ENCODE measurements at regions not wholly inside any gene's neighbourhood (a gene's known extent, or its start where the extent isn't known, plus 50 kb on each side); places are given as distances from the start of the nearest gene placed in this dataset.

- Histone ChIP-seq H3K4me3 (ENCODE audit: insufficient read depth, low read length, poor library complexity, severe bottlenecking) (no peak overlapping the region), H3K4me2 (ENCODE audit: low read depth, low read length, poor library complexity, severe bottlenecking) (no peak overlapping the region), H3K27me3 (ENCODE audit: low read length) (no peaks in the 10 kb centered on the region), H3F3A (ENCODE audit: insufficient read depth) (no peaks in the 10 kb centered on the region), H4K20me1 (ENCODE audit: low read depth, low read length) (no peaks in the 10 kb centered on the region), H3K9ac (ENCODE audit: low read length) (no peak overlapping the region), H3K79me2 (ENCODE audit: insufficient read depth, low read length) (no peaks in the 10 kb centered on the region), H3K9me2 (replicated peaks; ENCODE audit: insufficient read depth, low read length) (no peaks in the 10 kb centered on the region), H3K9me3 (ENCODE audit: insufficient read depth, low read length) (no peaks in the 10 kb centered on the region), H2AFZ (ENCODE audit: low read depth, low read length, severe bottlenecking) (no peak overlapping the region), H3K36me3 (ENCODE audit: low read length) (no peaks in the 10 kb centered on the region), H3K27ac (ENCODE audit: low read depth, low read length) (no peak overlapping the region)
- TF ChIP-seq EZH2phosphoT487 (conservative IDR thresholded peaks at IDR 0.05; ENCODE audit: low read length) (no peak), CTCF (IDR thresholded peaks at IDR 0.05; ENCODE audit: insufficient read depth, low read length, poor library complexity, severe bottlenecking) (no peak)
These were observed 209.5 kb downstream of the FNDC1 start for GRCh38 chr6:159378411-159379328.

- Histone ChIP-seq H3K79me2 (ENCODE audit: insufficient read depth, low read length) (no peaks in the 10 kb centered on the region), H3K27ac (ENCODE audit: low read depth, low read length) (no peak overlapping the region), H2AFZ (ENCODE audit: low read depth, low read length, severe bottlenecking) (no peak overlapping the region), H3K36me3 (ENCODE audit: low read length) (no peaks in the 10 kb centered on the region), H3K27me3 (ENCODE audit: low read length) (no peaks in the 10 kb centered on the region), H3K9ac (ENCODE audit: low read length) (no peak overlapping the region), H3K9me2 (replicated peaks; ENCODE audit: insufficient read depth, low read length) (no peaks in the 10 kb centered on the region), H3K4me3 (ENCODE audit: insufficient read depth, low read length, poor library complexity, severe bottlenecking) (no peak overlapping the region), H3K9me3 (ENCODE audit: insufficient read depth, low read length) (no peaks in the 10 kb centered on the region), H3K4me2 (ENCODE audit: low read depth, low read length, poor library complexity, severe bottlenecking) (no peak overlapping the region), H4K20me1 (ENCODE audit: low read depth, low read length) (no peaks in the 10 kb centered on the region), H3F3A (ENCODE audit: insufficient read depth) (no peaks in the 10 kb centered on the region)
- TF ChIP-seq CTCF (IDR thresholded peaks at IDR 0.05; ENCODE audit: insufficient read depth, low read length, poor library complexity, severe bottlenecking) (no peak), EZH2phosphoT487 (conservative IDR thresholded peaks at IDR 0.05; ENCODE audit: low read length) (no peak)
These were observed 207.4 kb downstream of the FNDC1 start for GRCh38 chr6:159376516-159377158.

GRCh38 chr6:159375014-159375413 is 205.8 kb downstream of the FNDC1 start:
- H3K9me3 ChIP-seq (ENCODE audit: insufficient read depth, low read length): no peaks in the 10 kb centered on the region
- H4K20me1 ChIP-seq (ENCODE audit: low read depth, low read length): no peaks in the 10 kb centered on the region
- no peaks in the 10 kb centered on the region for H3F3A ChIP-seq (ENCODE audit: insufficient read depth)
- no peak overlapping the region for H3K4me2 ChIP-seq (ENCODE audit: low read depth, low read length, poor library complexity, severe bottlenecking)
- no peak overlapping the region for H3K27ac ChIP-seq (ENCODE audit: low read depth, low read length)
- no peaks in the 10 kb centered on the region for H3K27me3 ChIP-seq (ENCODE audit: low read length)
- H3K9ac ChIP-seq (ENCODE audit: low read length): no peak overlapping the region
- no peaks in the 10 kb centered on the region for H3K79me2 ChIP-seq (ENCODE audit: insufficient read depth, low read length)
- H3K36me3 ChIP-seq (ENCODE audit: low read length): no peaks in the 10 kb centered on the region
- H3K9me2 ChIP-seq (replicated peaks; ENCODE audit: insufficient read depth, low read length): no peaks in the 10 kb centered on the region
- no peak overlapping the region for H3K4me3 ChIP-seq (ENCODE audit: insufficient read depth, low read length, poor library complexity, severe bottlenecking)
- TF ChIP-seq EZH2phosphoT487 (conservative IDR thresholded peaks at IDR 0.05; ENCODE audit: low read length) (no peak), CTCF (IDR thresholded peaks at IDR 0.05; ENCODE audit: insufficient read depth, low read length, poor library complexity, severe bottlenecking) (no peak)
- no peak overlapping the region for H2AFZ ChIP-seq (ENCODE audit: low read depth, low read length, severe bottlenecking)

Measured in SU-DHL-6 (cell line).